Liver (tissue), 8 donors: ENCODE measurements at regions not wholly inside any gene's neighbourhood (a gene's known extent, or its start where the extent isn't known, plus 50 kb on each side); places are given as distances from the start of the nearest gene placed in this dataset.

Experiments
- DNase-seq: peaks from one replicate; pipeline ENCODE4 v3.0.0-alpha.2; 2017; ENCODE audit warnings: low spot score
- H3K27ac ChIP-seq, 2 donors: one replicate each; pipeline ENCODE4 v1.7.0; 2013; ENCODE audit warnings: inconsistent platforms in 2 of 2, low read length in 2 of 2, control low read depth in 1 of 2, low read depth in 1 of 2, mild to moderate bottlenecking in 1 of 2
- H3K27me3 ChIP-seq, 4 donors: one replicate each; pipeline versions ENCODE4 v1.6.1 to v1.7.0; 2013; ENCODE audit warnings: low read length in 3 of 4, inconsistent platforms in 1 of 4, mild to moderate bottlenecking in 1 of 4, moderate library complexity in 1 of 4; ENCODE audit not compliant: control insufficient read depth in 4 of 4, insufficient read depth in 4 of 4
- H3K36me3 ChIP-seq, 4 donors: one replicate each; pipeline versions ENCODE4 v1.6.1 to v1.7.0; 2013; ENCODE audit warnings: low read length in 3 of 4, mild to moderate bottlenecking in 3 of 4, low read depth in 1 of 4, moderate library complexity in 1 of 4; ENCODE audit not compliant: control insufficient read depth in 4 of 4, insufficient read depth in 3 of 4
- H3K4me1 ChIP-seq, 4 donors: one replicate each; pipeline versions ENCODE4 v1.6.1 to v1.7.0; 2013; ENCODE audit warnings: low read length in 3 of 4, mild to moderate bottlenecking in 3 of 4, moderate library complexity in 1 of 4; ENCODE audit not compliant: control insufficient read depth in 4 of 4, insufficient read depth in 4 of 4
- H3K4me3 ChIP-seq, 3 donors: one replicate each; pipeline versions ENCODE4 v1.6.1 to v1.7.0; 2013; ENCODE audit warnings: low read length in 3 of 3, control low read depth in 1 of 3, low read depth in 1 of 3, mild to moderate bottlenecking in 1 of 3
- H3K9ac ChIP-seq, 2 donors: one replicate each; pipeline ENCODE4 v1.7.0; 2013; ENCODE audit warnings: low read length in 2 of 2, mild to moderate bottlenecking in 2 of 2, moderate library complexity in 2 of 2, control low read depth in 1 of 2, low read depth in 1 of 2
- H3K9me3 ChIP-seq, 4 donors: one replicate each; pipeline versions ENCODE4 v1.6.1 to v1.7.0; 2013; ENCODE audit warnings: low read length in 3 of 4; ENCODE audit not compliant: control insufficient read depth in 4 of 4
- CTCF ChIP-seq: fragments of 150-350 bp; IDR thresholded peaks from 2 replicates; pipeline ENCODE4 v1.5.1; 2017; ENCODE audit warnings: improper control_type of control experiment, low read depth, low read length; ENCODE audit not compliant: missing input control
- EGR1 ChIP-seq, 2 donors: IDR thresholded peaks; 2 replicates each; pipeline ENCODE4 v1.6.1; 2016 to 2018; ENCODE audit warnings: antibody characterized with exemption in 2 of 2, low read depth in 2 of 2
- FOXA1 ChIP-seq: IDR thresholded peaks from 2 replicates; pipeline ENCODE4 v1.6.1; 2016; ENCODE audit warnings: antibody characterized with exemption
- FOXA2 ChIP-seq: IDR thresholded peaks from 2 replicates; pipeline ENCODE4 v1.6.1; 2016; ENCODE audit warnings: antibody characterized with exemption
- GABPA ChIP-seq, 2 donors: IDR thresholded peaks in 1 of 2; conservative IDR thresholded peaks in 1 of 2; 2 replicates each; pipeline ENCODE4 v1.6.1; 2016; ENCODE audit warnings: antibody characterized with exemption in 2 of 2, mild to moderate bottlenecking in 1 of 2, moderate library complexity in 1 of 2
- HNF4A ChIP-seq, 2 donors: conservative IDR thresholded peaks; 2 replicates each; pipeline ENCODE4 v1.6.1; 2016; ENCODE audit warnings: antibody characterized with exemption in 2 of 2, mild to moderate bottlenecking in 2 of 2
- HNF4G ChIP-seq: IDR thresholded peaks from 2 replicates; pipeline ENCODE4 v1.6.1; 2016; ENCODE audit warnings: antibody characterized with exemption
- JUND ChIP-seq, 2 donors: IDR thresholded peaks; 2 replicates each; pipeline ENCODE4 v1.6.1; 2016; ENCODE audit warnings: antibody characterized with exemption in 2 of 2
- NR2F2 ChIP-seq: IDR thresholded peaks from 2 replicates; pipeline ENCODE4 v1.6.1; 2016; ENCODE audit warnings: antibody characterized with exemption
- RAD21 ChIP-seq, 2 donors: IDR thresholded peaks; 2 replicates each; pipeline ENCODE4 v1.6.1; 2016; ENCODE audit warnings: antibody characterized with exemption in 2 of 2, mild to moderate bottlenecking in 2 of 2
- RXRA ChIP-seq, 2 donors: IDR thresholded peaks; 2 replicates each; pipeline ENCODE4 v1.6.1; 2017 to 2018; ENCODE audit warnings: antibody characterized with exemption in 2 of 2, mild to moderate bottlenecking in 1 of 2
- SP1 ChIP-seq: IDR thresholded peaks from 2 replicates; pipeline ENCODE4 v1.6.1; 2018; ENCODE audit warnings: antibody characterized with exemption, mild to moderate bottlenecking
- TAF1 ChIP-seq: conservative IDR thresholded peaks from 2 replicates; pipeline ENCODE4 v1.6.1; 2016; ENCODE audit warnings: antibody characterized with exemption, mild to moderate bottlenecking
- YY1 ChIP-seq: IDR thresholded peaks from 2 replicates; pipeline ENCODE4 v1.6.1; 2016; ENCODE audit warnings: antibody characterized with exemption, mild to moderate bottlenecking
- ZBTB33 ChIP-seq: IDR thresholded peaks from 2 replicates; pipeline ENCODE4 v1.6.1; 2016; ENCODE audit warnings: antibody characterized with exemption
- WGBS: extraction: QIAGEN DNeasy Blood & Tissue Kit; methylation state at CpG from one replicate; pipeline ENCODE4 v1.1.7; 2013; 5-methylcytosine and 5-hydroxymethylcytosine counted together
- donor health status: healthy.
- donor health status: healthy.
- donor health status: healthy.
- donor health status: healthy.
- donor health status: healthy.

GRCh38 chr5:17402289-17403121 is 95.5 kb upstream of the TAF11L2 start:
- H3K36me3 ChIP-seq: no peaks in the 10 kb centered on the region
- H3K9ac ChIP-seq: no peak overlapping the region
- no peaks in the 10 kb centered on the region for H3K4me1 ChIP-seq
- TF ChIP-seq JUND (IDR thresholded peaks at IDR 0.05): no peak
- no peak for TF ChIP-seq NR2F2
- TF ChIP-seq CTCF: no peak
- TF ChIP-seq RAD21 (IDR thresholded peaks at IDR 0.05): no peak
- TF ChIP-seq ZBTB33: no peak
- no peak for TF ChIP-seq FOXA2
- TF ChIP-seq YY1: no peak
- no peak for TF ChIP-seq RXRA (IDR thresholded peaks at IDR 0.05)
- TF ChIP-seq EGR1 (IDR thresholded peaks at IDR 0.05; ENCODE audit: low read depth in 2 of 2): no peak
- no peak for TF ChIP-seq HNF4G
- no peak overlapping the region for H3K27ac ChIP-seq
- DNase-seq: no peak
- 18% methylated on average over 10 of the region's 10 CpGs for WGBS
- no peaks in the 10 kb centered on the region for H3K9me3 ChIP-seq
- no peak overlapping the region for H3K4me3 ChIP-seq
- peaks cover 0 to 4% (median 2%) of the 10 kb centered on the region in 4 donors for H3K27me3 ChIP-seq

GRCh38 chr5:17403695-17404490 is 94.1 kb upstream of the TAF11L2 start:
- Histone ChIP-seq H3K9me3 (no peaks in the 10 kb centered on the region), H3K4me3 (no peak overlapping the region), H3K9ac (no peak overlapping the region), H3K27me3 (peaks cover 0 to 4% (median 2%) of the 10 kb centered on the region in 4 donors), H3K27ac (no peak overlapping the region), H3K4me1 (no peaks in the 10 kb centered on the region), H3K36me3 (no peaks in the 10 kb centered on the region)
- 65% methylated on average over 10 of the region's 10 CpGs for WGBS
- no peak for TF ChIP-seq HNF4G
- TF ChIP-seq FOXA1: no peak
- TF ChIP-seq JUND (IDR thresholded peaks at IDR 0.05): no peak
- TF ChIP-seq HNF4A (conservative IDR thresholded peaks at IDR 0.05): no peak
- TF ChIP-seq ZBTB33: no peak
- TF ChIP-seq FOXA2: no peak
- no peak for TF ChIP-seq RXRA (IDR thresholded peaks at IDR 0.05)
- TF ChIP-seq CTCF: no peak
- TF ChIP-seq GABPA (IDR thresholded peaks at IDR 0.05 in 1 of 2, conservative IDR thresholded peaks at IDR 0.05 in 1 of 2): no peak
- TF ChIP-seq SP1: no peak
- no peak for TF ChIP-seq TAF1
- TF ChIP-seq YY1: no peak
- no peak for TF ChIP-seq NR2F2
- no peak for DNase-seq
